Endothelial cell of umbilical vein (primary cell): ENCODE measurements at regions not wholly inside any gene's neighbourhood (a gene's known extent, or its start where the extent isn't known, plus 50 kb on each side); places are given as distances from the start of the nearest gene placed in this dataset.

Experiments used
- MYC ChIP-seq: IDR thresholded peaks from one replicate; pipeline ENCODE4 v1.6.1; 2011; ENCODE audit warnings: mild to moderate bottlenecking, low read depth, low read length
- POLR2A ChIP-seq: IDR thresholded peaks from 2 replicates; pipeline ENCODE4 v1.6.1; 2012; ENCODE audit warnings: low read depth, mild to moderate bottlenecking, control low read depth, low read length
- TF ChIP-seq, protein P1 (sequence below), 2 donors: IDR thresholded peaks; 1 replicate in 1 of 2; 2 replicates in 1 of 2; pipeline ENCODE4 v1.5.1; 2011; ENCODE audit warnings: low read length in 2 of 2, mild to moderate bottlenecking in 2 of 2, moderate library complexity in 2 of 2, control low read depth in 1 of 2, inconsistent platforms in 1 of 2, low read depth in 1 of 2; ENCODE audit not compliant: insufficient read depth in 1 of 2; ENCODE audit errors: extremely low read depth in 1 of 2
- TF ChIP-seq, protein P2 (sequence below): IDR thresholded peaks from 2 replicates; pipeline ENCODE4 v1.6.1; 2011; ENCODE audit not compliant: insufficient read depth, insufficient read length

DNA sequence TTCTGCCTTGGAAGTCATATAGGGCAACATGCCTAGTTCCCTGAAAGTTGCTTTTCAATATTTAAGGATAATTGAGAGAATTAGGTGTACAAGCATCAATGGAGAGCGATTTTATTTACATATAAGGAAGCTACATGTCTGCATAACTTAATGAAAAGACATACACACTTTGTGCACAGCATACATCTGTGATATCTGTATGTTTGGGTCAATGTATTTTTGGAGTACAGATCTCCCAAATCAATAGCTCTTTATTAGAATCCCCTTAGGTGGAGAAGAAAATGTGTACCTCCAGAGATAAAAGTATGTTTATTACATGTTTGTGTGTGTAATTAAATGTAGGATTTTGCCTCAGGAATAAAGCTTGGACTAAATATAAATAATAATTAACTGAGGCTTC, 373.7 kb upstream of the CCNH start:
- TF ChIP-seq MYC (no peak), POLR2A (no peak)
- TF ChIP-seq, protein P1, sequence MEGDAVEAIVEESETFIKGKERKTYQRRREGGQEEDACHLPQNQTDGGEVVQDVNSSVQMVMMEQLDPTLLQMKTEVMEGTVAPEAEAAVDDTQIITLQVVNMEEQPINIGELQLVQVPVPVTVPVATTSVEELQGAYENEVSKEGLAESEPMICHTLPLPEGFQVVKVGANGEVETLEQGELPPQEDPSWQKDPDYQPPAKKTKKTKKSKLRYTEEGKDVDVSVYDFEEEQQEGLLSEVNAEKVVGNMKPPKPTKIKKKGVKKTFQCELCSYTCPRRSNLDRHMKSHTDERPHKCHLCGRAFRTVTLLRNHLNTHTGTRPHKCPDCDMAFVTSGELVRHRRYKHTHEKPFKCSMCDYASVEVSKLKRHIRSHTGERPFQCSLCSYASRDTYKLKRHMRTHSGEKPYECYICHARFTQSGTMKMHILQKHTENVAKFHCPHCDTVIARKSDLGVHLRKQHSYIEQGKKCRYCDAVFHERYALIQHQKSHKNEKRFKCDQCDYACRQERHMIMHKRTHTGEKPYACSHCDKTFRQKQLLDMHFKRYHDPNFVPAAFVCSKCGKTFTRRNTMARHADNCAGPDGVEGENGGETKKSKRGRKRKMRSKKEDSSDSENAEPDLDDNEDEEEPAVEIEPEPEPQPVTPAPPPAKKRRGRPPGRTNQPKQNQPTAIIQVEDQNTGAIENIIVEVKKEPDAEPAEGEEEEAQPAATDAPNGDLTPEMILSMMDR (IDR thresholded peaks at IDR 0.05; ENCODE audit: extremely low read depth in 1 of 2, insufficient read depth in 1 of 2, low read depth in 1 of 2, low read length in 2 of 2), result no peak
- TF ChIP-seq, protein P2, sequence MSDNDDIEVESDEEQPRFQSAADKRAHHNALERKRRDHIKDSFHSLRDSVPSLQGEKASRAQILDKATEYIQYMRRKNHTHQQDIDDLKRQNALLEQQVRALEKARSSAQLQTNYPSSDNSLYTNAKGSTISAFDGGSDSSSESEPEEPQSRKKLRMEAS, result no peak
